IPS-18a (cell line): ENCODE measurements at regions not wholly inside any gene's neighbourhood (a gene's known extent, or its start where the extent isn't known, plus 50 kb on each side); places are given as distances from the start of the nearest gene placed in this dataset.

Source experiments
- H3K27ac ChIP-seq: one replicate; pipeline ENCODE4 v1.5.1; 2013; ENCODE audit warnings: low read length
- H3K27me3 ChIP-seq: one replicate; pipeline ENCODE4 v1.6.1; 2013; ENCODE audit warnings: mild to moderate bottlenecking, low read length; ENCODE audit not compliant: control insufficient read depth, insufficient read depth
- H3K36me3 ChIP-seq: one replicate; pipeline ENCODE4 v1.6.1; 2013; ENCODE audit warnings: low read depth, low read length; ENCODE audit not compliant: control insufficient read depth
- H3K4me1 ChIP-seq: one replicate; pipeline ENCODE4 v1.6.1; 2013; ENCODE audit warnings: low read depth, low read length; ENCODE audit not compliant: control insufficient read depth
- H3K4me3 ChIP-seq: one replicate; pipeline ENCODE4 v1.5.1; 2013; ENCODE audit warnings: low read length
- H3K9ac ChIP-seq: one replicate; pipeline ENCODE4 v1.6.1; 2013; ENCODE audit warnings: mild to moderate bottlenecking, low read length, moderate library complexity
- H3K9me3 ChIP-seq: one replicate; pipeline ENCODE4 v1.6.1; 2013; ENCODE audit warnings: low read depth, low read length; ENCODE audit not compliant: control insufficient read depth

GRCh38 chr3:14252321-14253021 is 73.9 kb downstream of the LSM3 start:
- Histone ChIP-seq H3K4me1 (peaks cover 5% of the 10 kb centered on the region), H3K4me3 (no peak overlapping the region), H3K27me3 (no peaks in the 10 kb centered on the region), H3K9me3 (no peaks in the 10 kb centered on the region), H3K36me3 (no peaks in the 10 kb centered on the region), H3K27ac (no peak overlapping the region), H3K9ac (no peak overlapping the region)

- Histone ChIP-seq H3K4me1 (peaks cover 5% of the 10 kb centered on the region), H3K27ac (no peak overlapping the region), H3K9me3 (no peaks in the 10 kb centered on the region), H3K9ac (no peak overlapping the region), H3K27me3 (no peaks in the 10 kb centered on the region), H3K4me3 (no peak overlapping the region), H3K36me3 (no peaks in the 10 kb centered on the region)
Measured at GRCh38 chr3:14253022-14253706, 74.5 kb downstream of the LSM3 start.

- H3K36me3 ChIP-seq: no peaks in the 10 kb centered on the region
- H3K27ac ChIP-seq: no peak overlapping the region
- H3K27me3 ChIP-seq: no peaks in the 10 kb centered on the region
- H3K9me3 ChIP-seq: no peaks in the 10 kb centered on the region
- H3K9ac ChIP-seq: no peak overlapping the region
- peaks cover 5% of the 10 kb centered on the region for H3K4me1 ChIP-seq
- no peak overlapping the region for H3K4me3 ChIP-seq
Measured at GRCh38 chr3:14253707-14254382, 75.2 kb downstream of the LSM3 start.

GRCh38 chr3:14254812-14255702 is 76.4 kb downstream of the LSM3 start:
- no peak overlapping the region for H3K4me3 ChIP-seq
- H3K36me3 ChIP-seq: no peaks in the 10 kb centered on the region
- no peak overlapping the region for H3K9ac ChIP-seq
- no peaks in the 10 kb centered on the region for H3K9me3 ChIP-seq
- no peak overlapping the region for H3K27ac ChIP-seq
- H3K27me3 ChIP-seq: no peaks in the 10 kb centered on the region
- H3K4me1 ChIP-seq: peaks cover 5% of the 10 kb centered on the region

GRCh38 chr3:14256046-14256445 is 77.4 kb downstream of the LSM3 start:
- H3K27me3 ChIP-seq: no peaks in the 10 kb centered on the region
- no peak overlapping the region for H3K27ac ChIP-seq
- no peak overlapping the region for H3K9ac ChIP-seq
- peaks cover 5% of the 10 kb centered on the region for H3K4me1 ChIP-seq
- H3K9me3 ChIP-seq: no peaks in the 10 kb centered on the region
- H3K36me3 ChIP-seq: no peaks in the 10 kb centered on the region
- H3K4me3 ChIP-seq: no peak overlapping the region

DNA sequence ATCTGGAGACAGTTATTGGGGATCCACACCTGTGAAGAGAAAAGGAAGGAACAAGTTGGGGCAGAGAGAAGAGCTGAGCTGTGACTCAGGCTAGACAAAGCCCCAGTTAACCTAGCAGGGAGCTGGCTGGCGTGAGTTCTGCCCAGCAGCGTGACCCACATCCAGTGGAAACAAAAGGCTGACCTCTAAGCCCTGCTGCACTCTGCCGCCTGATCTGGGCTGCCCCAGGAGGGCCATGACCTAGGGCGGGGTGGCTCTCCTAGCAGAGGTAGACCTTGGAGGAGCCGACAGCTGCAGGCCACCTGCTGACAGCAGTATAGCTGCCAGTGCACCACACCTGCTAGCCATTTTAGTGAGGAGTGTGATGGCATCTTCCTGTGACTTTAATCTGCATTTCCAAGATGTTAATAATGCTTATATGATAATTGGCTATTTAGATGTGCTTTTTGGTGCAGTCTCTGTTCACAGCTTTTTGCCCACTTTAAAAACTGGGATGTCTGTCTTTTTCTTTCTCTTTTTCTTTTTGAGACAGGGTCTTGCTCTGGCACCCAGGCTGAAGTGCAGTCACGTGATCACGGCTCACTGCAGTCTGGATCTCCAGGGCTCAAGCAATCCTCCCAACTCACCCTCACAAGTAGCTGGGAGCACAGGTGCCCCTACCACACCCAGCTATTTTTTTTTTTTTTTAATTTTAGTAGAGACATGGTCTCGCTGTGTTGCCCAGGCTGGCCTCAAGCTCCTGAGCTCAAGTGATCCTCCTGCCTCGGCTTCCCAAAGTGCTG is 78.1 kb downstream of the LSM3 start:
- no peaks in the 10 kb centered on the region for H3K36me3 ChIP-seq
- H3K27me3 ChIP-seq: no peaks in the 10 kb centered on the region
- H3K4me1 ChIP-seq: peaks cover 5% of the 10 kb centered on the region
- no peak overlapping the region for H3K27ac ChIP-seq
- no peak overlapping the region for H3K4me3 ChIP-seq
- H3K9me3 ChIP-seq: no peaks in the 10 kb centered on the region
- H3K9ac ChIP-seq: no peak overlapping the region

- Histone ChIP-seq H3K27ac (no peak overlapping the region), H3K9ac (no peak overlapping the region), H3K9me3 (no peaks in the 10 kb centered on the region), H3K36me3 (no peaks in the 10 kb centered on the region), H3K4me1 (peaks cover 5% of the 10 kb centered on the region), H3K4me3 (no peak overlapping the region), H3K27me3 (no peaks in the 10 kb centered on the region)
Measured at GRCh38 chr3:14258906-14259904, 80.6 kb downstream of the LSM3 start.

- Histone ChIP-seq H3K27ac (no peak overlapping the region), H3K9ac (no peak overlapping the region), H3K27me3 (no peaks in the 10 kb centered on the region), H3K4me3 (no peak overlapping the region), H3K36me3 (no peaks in the 10 kb centered on the region), H3K9me3 (no peaks in the 10 kb centered on the region), H3K4me1 (peaks cover 5% of the 10 kb centered on the region)
Measured at GRCh38 chr3:14260463-14260862, 81.8 kb downstream of the LSM3 start.

GRCh38 chr3:14261229-14261628 is 82.6 kb downstream of the LSM3 start:
- Histone ChIP-seq H3K36me3 (no peaks in the 10 kb centered on the region), H3K9me3 (no peaks in the 10 kb centered on the region), H3K4me1 (peaks cover 5% of the 10 kb centered on the region), H3K27me3 (no peaks in the 10 kb centered on the region), H3K27ac (no peak overlapping the region), H3K9ac (no peak overlapping the region), H3K4me3 (no peak overlapping the region)

- Histone ChIP-seq H3K36me3 (no peaks in the 10 kb centered on the region), H3K9me3 (no peaks in the 10 kb centered on the region), H3K4me3 (no peak overlapping the region), H3K27me3 (no peaks in the 10 kb centered on the region), H3K9ac (no peak overlapping the region), H3K27ac (no peak overlapping the region), H3K4me1 (no peaks in the 10 kb centered on the region)
Measured at GRCh38 chr3:14262212-14262611, 83.6 kb downstream of the LSM3 start.
